GM18867 (cell line): ENCODE measurements at regions not wholly inside any gene's neighbourhood (a gene's known extent, or its start where the extent isn't known, plus 50 kb on each side); places are given as distances from the start of the nearest gene placed in this dataset.
"Not testable (repeated sequence)": the region's sequence is repeated elsewhere in the genome, so short reads cannot be mapped to it uniquely, and the experiment has no call there.

ENCODE experiments used
- ATAC-seq: cut with Tn5 transposase; IDR thresholded peaks from one replicate; pipeline ENCODE4 v1.9.1; 2021; ENCODE audit warnings: mild to moderate bottlenecking, moderate library complexity; ENCODE audit not compliant: unreplicated experiment

- no peak for ATAC-seq
Observed at GRCh38 chr3:13139471-13140065, 66.3 kb upstream of the IQSEC1 start.

DNA sequence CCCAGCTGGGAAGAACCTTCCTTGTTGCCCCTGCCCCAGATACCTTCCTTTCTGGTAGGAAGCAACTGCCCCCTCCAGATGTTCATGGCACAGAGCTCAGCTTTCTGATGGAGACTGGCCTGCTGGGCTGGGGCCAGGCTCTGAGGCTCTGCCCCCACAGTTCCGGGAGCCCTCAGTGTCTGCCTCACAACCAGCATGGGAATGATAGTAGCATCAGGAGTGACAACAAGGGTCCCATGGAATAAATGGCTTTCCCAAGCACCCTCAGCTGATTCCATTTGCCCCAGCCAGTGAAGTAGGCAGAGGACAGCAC is 65.6 kb upstream of the IQSEC1 start:
- ATAC-seq = no peak

- ATAC-seq = no peak
Observed at GRCh38 chr3:13137941-13138832, 65.0 kb upstream of the IQSEC1 start.

DNA sequence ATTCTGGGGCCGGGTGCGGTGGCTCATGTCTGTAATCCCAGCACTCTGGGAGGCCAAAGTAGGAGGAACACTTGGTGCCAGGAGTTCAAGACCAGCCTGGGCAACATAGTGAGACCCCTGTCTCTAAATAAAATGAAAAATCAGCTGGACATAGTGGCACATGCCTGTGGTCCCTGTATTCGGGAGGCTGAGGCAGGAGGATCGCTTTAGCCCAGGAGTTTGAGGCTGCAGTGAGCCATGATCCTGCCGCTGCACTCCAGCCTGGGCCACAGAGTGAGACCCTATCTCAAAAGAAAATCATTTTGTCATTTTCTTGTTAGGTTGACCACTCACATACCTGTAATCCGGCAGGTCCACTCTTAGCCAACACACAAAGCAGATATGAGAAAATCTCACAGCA is 63.6 kb upstream of the IQSEC1 start:
- not testable (repeated sequence) for ATAC-seq

DNA sequence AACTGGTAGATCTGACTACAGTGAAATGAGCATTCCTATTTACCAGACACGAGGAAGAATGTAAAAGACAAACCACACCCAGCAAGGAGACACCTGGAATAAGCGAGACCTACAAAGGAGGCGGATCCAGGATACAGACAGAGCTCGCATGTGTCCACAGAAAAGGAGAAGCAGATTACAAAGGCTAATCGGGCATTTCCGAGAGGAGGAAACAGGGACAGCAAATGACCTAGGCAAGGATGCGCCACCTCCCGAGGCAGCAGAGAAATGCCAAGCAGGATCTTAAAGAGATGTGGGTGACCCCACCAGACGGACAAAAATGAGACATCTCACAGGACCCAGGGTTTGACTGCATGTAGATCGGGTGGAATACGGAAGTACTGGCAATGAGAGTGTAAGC is 63.2 kb upstream of the IQSEC1 start:
- ATAC-seq = no peak

GRCh38 chr3:13135811-13136321 is 62.6 kb upstream of the IQSEC1 start:
- ATAC-seq = no peak

DNA sequence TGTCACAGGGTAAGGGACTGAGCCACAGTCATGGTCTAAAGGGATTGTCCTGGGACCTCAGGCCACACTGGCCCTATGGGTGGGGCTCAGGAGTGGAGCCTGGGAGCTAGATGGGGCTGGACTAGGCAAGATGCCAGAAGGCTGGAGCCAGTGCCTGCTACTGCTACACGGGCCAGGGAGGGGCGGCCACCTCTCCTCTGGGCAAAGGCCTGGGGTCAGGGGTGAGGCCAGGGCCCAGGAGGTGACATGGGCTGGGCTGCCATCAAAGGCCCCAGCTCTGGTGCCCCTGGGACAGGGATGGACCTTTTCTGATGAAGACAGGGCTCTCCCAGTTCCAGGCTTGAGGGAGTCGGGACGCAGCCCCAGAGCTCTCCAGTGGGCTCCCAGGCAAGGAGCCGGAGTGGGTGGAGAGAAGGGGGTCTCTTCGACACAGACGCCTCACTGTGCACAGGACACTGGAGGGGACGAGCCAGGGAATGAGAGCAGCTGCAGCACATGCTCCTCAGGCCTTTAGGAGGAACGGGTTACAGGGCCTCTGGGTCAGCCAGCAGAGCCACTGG is 62.1 kb upstream of the IQSEC1 start:
- ATAC-seq = no peak

- no peak for ATAC-seq
Observed at GRCh38 chr3:13134879-13135206, 61.6 kb upstream of the IQSEC1 start.

GRCh38 chr3:13134166-13134878 is 61.1 kb upstream of the IQSEC1 start:
- no peak for ATAC-seq

GRCh38 chr3:13133471-13133981 is 60.3 kb upstream of the IQSEC1 start:
- ATAC-seq = no peak

GRCh38 chr3:13132731-13133410 is 59.6 kb upstream of the IQSEC1 start:
- no peak for ATAC-seq

- no peak for ATAC-seq
Observed at GRCh38 chr3:13132281-13132680, 59.1 kb upstream of the IQSEC1 start.

DNA sequence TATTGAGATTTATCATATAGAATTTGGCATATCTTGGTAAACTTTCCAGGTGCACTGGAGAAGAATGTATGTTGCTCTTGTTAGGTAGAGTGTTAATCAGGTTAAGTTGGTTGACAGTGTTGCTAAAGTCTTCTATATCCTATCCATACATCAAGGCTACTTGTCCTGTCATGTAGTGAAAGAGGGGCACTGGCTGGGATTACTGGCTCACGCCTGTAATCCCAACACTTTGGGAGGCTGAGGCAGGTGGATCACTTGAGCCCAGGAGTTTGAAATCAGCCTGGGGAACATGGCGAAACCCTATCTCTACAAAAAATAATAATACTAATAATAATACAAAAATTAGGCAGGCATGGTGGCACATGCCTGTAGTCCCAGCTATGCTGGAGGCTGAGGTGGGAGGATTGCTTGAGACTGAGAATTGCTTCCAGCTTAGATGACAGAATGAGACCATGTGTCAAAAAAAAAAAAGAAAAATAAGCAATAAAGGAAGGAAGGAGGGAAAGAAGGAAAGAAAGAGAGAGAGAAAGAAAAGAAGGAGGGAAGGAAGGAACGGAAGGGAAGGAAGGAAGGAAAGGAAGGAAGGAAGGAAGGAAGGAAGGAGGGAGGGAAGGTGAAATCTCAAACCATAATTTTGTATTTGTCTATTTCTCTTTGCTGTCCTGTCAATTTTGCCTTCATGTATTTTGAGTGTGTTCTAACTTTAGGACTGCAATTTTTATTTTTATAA is 57.4 kb upstream of the IQSEC1 start:
- no peak for ATAC-seq

DNA sequence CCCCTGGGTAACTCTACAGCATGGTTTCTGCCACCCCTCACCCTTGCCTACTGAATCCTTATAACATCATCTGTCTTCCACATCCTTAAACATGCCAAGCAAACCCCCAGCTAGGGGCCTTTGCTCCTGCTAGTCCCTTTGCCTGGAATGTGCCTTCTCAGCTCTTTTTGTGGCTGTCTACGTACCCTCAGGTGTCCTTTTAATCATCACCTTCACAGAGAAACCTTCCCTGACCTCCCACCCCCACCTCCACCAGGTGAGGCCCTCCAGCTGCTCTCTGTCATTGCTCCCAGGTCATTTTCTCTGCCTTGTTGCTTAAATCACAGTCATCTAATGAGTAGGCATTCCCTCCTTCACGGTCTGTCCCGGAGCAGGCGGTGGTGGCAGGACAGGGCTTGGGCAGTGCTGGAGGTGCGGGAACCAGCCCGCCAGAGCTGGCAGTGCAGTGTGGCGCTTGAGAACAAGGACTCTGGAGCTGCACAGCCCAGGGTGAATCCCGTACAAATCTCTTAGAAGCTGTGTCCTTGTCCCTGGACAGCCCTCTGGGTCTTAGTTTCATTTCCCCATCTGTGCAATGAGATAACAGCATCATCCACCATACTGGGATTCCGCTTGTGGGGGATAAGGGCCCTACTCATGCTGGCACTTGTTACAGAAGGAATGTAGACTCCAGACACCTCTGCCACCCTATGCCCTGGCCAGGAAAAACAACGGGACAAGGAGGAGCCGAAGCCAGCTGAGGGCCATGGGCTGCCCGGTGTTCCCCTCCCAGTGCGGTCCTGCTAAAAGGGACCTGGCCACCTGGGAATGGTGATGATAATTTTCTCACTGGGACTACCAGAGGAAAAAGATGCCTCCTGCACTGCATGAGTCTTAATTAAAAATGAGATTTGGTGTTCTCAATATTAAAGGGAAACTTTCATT is 52.1 kb upstream of the IQSEC1 start:
- no peak for ATAC-seq

GRCh38 chr3:13124631-13125030 is 51.4 kb upstream of the IQSEC1 start:
- no peak for ATAC-seq

- no peak for ATAC-seq
Observed at GRCh38 chr3:13123765-13124164, 50.5 kb upstream of the IQSEC1 start.

GRCh38 chr3:13123013-13123654 is 49.9 kb upstream of the IQSEC1 start:
- no peak for ATAC-seq
